ENCODE measurements at regions not wholly inside any gene's neighbourhood (a gene's known extent, or its start where the extent isn't known, plus 50 kb on each side); places are given as distances from the start of the nearest gene placed in this dataset.

DNA sequence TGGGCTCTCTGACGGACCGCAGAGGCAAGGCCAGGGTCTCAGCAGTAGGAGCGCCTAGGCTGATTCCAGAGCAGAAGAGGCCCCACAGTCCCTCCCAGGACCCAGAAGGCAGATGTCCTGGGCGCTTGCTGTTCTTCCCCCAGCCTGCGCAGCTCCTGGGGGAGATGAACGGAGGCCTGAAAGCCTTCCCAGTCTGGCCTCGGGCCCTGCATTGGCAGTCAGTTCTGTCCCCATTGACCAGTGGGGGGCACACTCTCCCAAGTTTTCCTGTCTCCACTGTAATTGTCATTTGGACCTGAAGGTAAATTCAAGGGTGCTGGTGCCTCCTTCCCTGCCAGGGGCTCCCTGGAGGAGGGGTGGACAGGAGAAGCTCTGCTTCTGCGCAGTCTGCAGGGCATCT lies 345.7 kb downstream of the CYP26B1 start:
- H3K9me3 ChIP-seq, result no peaks in the 10 kb centered on the region
- DNase-seq (peak; percentile 22 to 52 (median 31)), ATAC-seq (peak; percentile 30)
- intact Hi-C loops (cut with DNase I), result no loop called here
- WGBS, 2 donors, result 82 to 87% methylated on average over 3 to 8 of the region's 8 CpGs
- TF ChIP-seq CTCF (IDR thresholded peaks at IDR 0.05) (peak in 4 of 7 experiments; percentile 17 to 42 (median 27)), POLR2A (IDR thresholded peaks at IDR 0.05) (no peak)
- H3K27ac ChIP-seq, result no peak overlapping the region
- no peaks in the 10 kb centered on the region for H3K27me3 ChIP-seq
- no peaks in the 10 kb centered on the region for H3K4me1 ChIP-seq
- no peaks in the 10 kb centered on the region for H3K36me3 ChIP-seq (replicated peaks in 1 of 2; ENCODE audit: insufficient read depth in 1 of 2, low read depth in 2 of 2)
- H3K4me3 ChIP-seq, result no peak overlapping the region

DNA sequence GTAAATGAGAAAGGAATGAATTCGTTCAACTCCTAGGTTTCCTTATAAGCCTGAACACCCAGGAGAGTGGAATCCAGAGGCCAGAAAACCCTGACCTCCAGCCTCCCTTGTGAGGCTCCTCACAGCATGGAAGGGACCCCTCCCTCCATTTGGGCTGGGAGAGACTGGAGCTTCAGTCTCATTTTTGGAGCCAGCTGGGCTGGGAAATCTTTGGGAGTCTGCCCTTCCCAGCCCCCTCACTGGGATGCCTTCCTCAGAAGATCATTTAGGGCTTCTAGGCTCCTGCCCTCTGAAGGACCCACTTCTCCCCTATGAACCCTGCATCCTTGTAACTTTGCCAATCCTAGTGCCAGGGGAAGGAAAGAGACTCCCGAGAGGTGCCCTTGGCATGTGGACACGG lies 346.1 kb downstream of the CYP26B1 start:
- H3K36me3 ChIP-seq (replicated peaks in 1 of 2; ENCODE audit: insufficient read depth in 1 of 2, low read depth in 2 of 2), result no peaks in the 10 kb centered on the region
- no peaks in the 10 kb centered on the region for H3K4me1 ChIP-seq
- DNase-seq, result no peak
- no peak overlapping the region for H3K27ac ChIP-seq
- ATAC-seq, result no peak
- H3K9me3 ChIP-seq, result no peaks in the 10 kb centered on the region
- intact Hi-C loops (cut with DNase I), result no loop called here
- WGBS, 2 donors, result 63 to 74% methylated on average over 2 to 3 of the region's 3 CpGs
- H3K4me3 ChIP-seq, result no peak overlapping the region
- H3K27me3 ChIP-seq, result no peaks in the 10 kb centered on the region
- TF ChIP-seq CTCF (IDR thresholded peaks at IDR 0.05) (no peak), POLR2A (IDR thresholded peaks at IDR 0.05) (no peak)

DNA sequence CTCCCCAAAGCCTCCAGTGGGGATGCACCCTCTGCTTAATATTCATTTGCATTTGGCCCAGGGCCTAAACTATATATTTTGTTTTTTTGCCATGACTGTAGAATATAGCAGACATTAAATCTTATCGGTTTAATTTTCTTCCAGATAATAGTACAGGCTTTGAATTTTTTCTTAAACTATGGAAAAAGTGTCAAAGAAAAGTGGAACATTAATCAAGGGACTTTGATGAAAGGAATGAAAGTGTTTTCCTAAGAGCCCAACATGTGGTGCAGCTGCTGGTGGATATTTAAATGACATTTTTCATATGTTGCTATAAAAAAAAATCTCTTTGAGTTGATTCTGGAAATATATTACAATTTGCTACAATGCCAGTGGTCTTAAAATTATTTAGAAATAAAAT lies 346.8 kb downstream of the CYP26B1 start:
- H3K36me3 ChIP-seq (replicated peaks in 1 of 2; ENCODE audit: insufficient read depth in 1 of 2, low read depth in 2 of 2), result no peaks in the 10 kb centered on the region
- no peak overlapping the region for H3K4me3 ChIP-seq
- H3K27ac ChIP-seq, result no peak overlapping the region
- DNase-seq (no peak), ATAC-seq (no peak)
- WGBS, 2 donors, result 72 to 73% methylated on average over 1 of the region's 1 CpG
- no peaks in the 10 kb centered on the region for H3K4me1 ChIP-seq
- H3K27me3 ChIP-seq, result no peaks in the 10 kb centered on the region
- no peaks in the 10 kb centered on the region for H3K9me3 ChIP-seq
- intact Hi-C loops (cut with DNase I), result no loop called here
- TF ChIP-seq CTCF (IDR thresholded peaks at IDR 0.05), result no peak
- no peak for TF ChIP-seq POLR2A (IDR thresholded peaks at IDR 0.05)

GRCh38 chr2:71800106-71800809 lies 346.9 kb downstream of the DYSF start:
- 67% methylated on average over 13 of the region's 13 CpGs for WGBS, 2 donors
- intact Hi-C loops (cut with DNase I), result no loop called here
- no peaks in the 10 kb centered on the region for H3K4me1 ChIP-seq
- TF ChIP-seq CTCF (IDR thresholded peaks at IDR 0.05) (no peak), POLR2A (IDR thresholded peaks at IDR 0.05) (no peak)
- H3K27me3 ChIP-seq, result no peaks in the 10 kb centered on the region
- H3K4me3 ChIP-seq, result no peak overlapping the region
- H3K9me3 ChIP-seq, result no peaks in the 10 kb centered on the region
- DNase-seq (no peak), ATAC-seq (no peak)
- H3K36me3 ChIP-seq (replicated peaks in 1 of 2; ENCODE audit: insufficient read depth in 1 of 2, low read depth in 2 of 2), result no peaks in the 10 kb centered on the region
- H3K27ac ChIP-seq, result no peak overlapping the region

- no peaks in the 10 kb centered on the region for H3K27me3 ChIP-seq
- H3K4me1 ChIP-seq, result no peaks in the 10 kb centered on the region
- no peak overlapping the region for H3K27ac ChIP-seq
- H3K9me3 ChIP-seq, result no peaks in the 10 kb centered on the region
- ATAC-seq (no peak), DNase-seq (no peak)
- intact Hi-C loops (cut with DNase I), result no loop called here
- no peak for TF ChIP-seq POLR2A (IDR thresholded peaks at IDR 0.05)
- no peak for TF ChIP-seq CTCF (IDR thresholded peaks at IDR 0.05)
- 89 to 90% methylated on average over 1 to 3 of the region's 3 CpGs for WGBS, 2 donors
- no peak overlapping the region for H3K4me3 ChIP-seq
- H3K36me3 ChIP-seq (replicated peaks in 1 of 2; ENCODE audit: insufficient read depth in 1 of 2, low read depth in 2 of 2), result no peaks in the 10 kb centered on the region
Observed at GRCh38 chr2:71799013-71799575, 345.7 kb downstream of the DYSF start.
